Activated naive CD8-positive, alpha-beta T cell treated with anti-CD3 and anti-CD28 coated beads, Interleukin-2, amount 50 U/mL, for 24 hours (primary cell): ENCODE measurements at regions not wholly inside any gene's neighbourhood (a gene's known extent, or its start where the extent isn't known, plus 50 kb on each side); places are given as distances from the start of the nearest gene placed in this dataset.
"Not testable (repeated sequence)": the region's sequence is repeated elsewhere in the genome, so short reads cannot be mapped to it uniquely, and the experiment has no call there.

Experiments
- ATAC-seq: fragments of 150-1000 bp; cut with Tn5 transposase; one replicate; pipeline ENCODE4 v1.10.0; 2021
- DNase-seq: peaks from one replicate; pipeline ENCODE4 v3.0.0; 2021
- H3K27ac Mint-ChIP-seq: one replicate; pipeline ENCODE4 v1.8.0; 2021; ENCODE audit warnings: mild to moderate bottlenecking, mixed read lengths
- H3K27me3 Mint-ChIP-seq: one replicate; pipeline ENCODE4 v1.8.0; 2021; ENCODE audit warnings: mixed read lengths
- H3K36me3 Mint-ChIP-seq: one replicate; pipeline ENCODE4 v1.8.0; 2021; ENCODE audit warnings: low read depth, mixed read lengths
- H3K4me1 Mint-ChIP-seq: one replicate; pipeline ENCODE4 v1.8.0; 2021; ENCODE audit warnings: mixed read lengths
- H3K4me3 Mint-ChIP-seq: one replicate; pipeline ENCODE4 v1.8.0; 2021; ENCODE audit warnings: mild to moderate bottlenecking, moderate library complexity, mixed read lengths
- H3K9me3 Mint-ChIP-seq: one replicate; pipeline ENCODE4 v1.8.0; 2021; ENCODE audit warnings: mixed read lengths

DNA sequence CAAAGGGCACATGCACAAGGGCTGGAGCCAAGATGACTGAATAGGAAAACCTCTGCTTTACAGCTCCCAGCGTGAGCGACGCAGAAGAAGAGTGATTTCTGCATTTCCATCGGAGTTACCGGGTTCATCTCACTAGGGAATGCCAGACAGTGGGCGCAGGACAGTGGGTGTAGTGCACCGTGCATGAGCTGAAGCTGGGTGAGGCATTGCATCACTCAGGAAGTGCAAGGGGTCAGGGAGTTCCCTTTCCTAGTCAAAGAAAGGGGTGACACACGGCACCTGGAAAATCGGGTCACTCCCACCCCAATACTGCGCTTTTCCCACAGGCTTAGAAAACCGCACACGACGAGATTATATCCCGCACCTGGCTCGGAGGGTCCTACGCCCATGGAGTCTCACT, 64.5 kb upstream of the HTR1E start:
- peaks cover 36% of the 10 kb centered on the region for H3K9me3 Mint-ChIP-seq
- not testable (repeated sequence) for H3K4me3 Mint-ChIP-seq, H3K36me3 Mint-ChIP-seq, H3K27me3 Mint-ChIP-seq, H3K4me1 Mint-ChIP-seq, ATAC-seq, DNase-seq, H3K27ac Mint-ChIP-seq

GRCh38 chr6:86871681-86872080, 65.6 kb upstream of the HTR1E start:
- Mint-ChIP-seq H3K9me3 (peaks cover 36% of the 10 kb centered on the region), H3K27ac (no peak overlapping the region), H3K4me3 (no peak overlapping the region), H3K27me3 (no peaks in the 10 kb centered on the region), H3K4me1 (no peaks in the 10 kb centered on the region), H3K36me3 (no peaks in the 10 kb centered on the region)
- ATAC-seq = no peak
- DNase-seq = no peak

GRCh38 chr6:86869500-86869899, 67.8 kb upstream of the HTR1E start:
- no peak overlapping the region for H3K4me3 Mint-ChIP-seq
- H3K36me3 Mint-ChIP-seq = no peaks in the 10 kb centered on the region
- no peaks in the 10 kb centered on the region for H3K4me1 Mint-ChIP-seq
- ATAC-seq (no peak), DNase-seq (no peak)
- H3K27ac Mint-ChIP-seq = no peak overlapping the region
- no peaks in the 10 kb centered on the region for H3K27me3 Mint-ChIP-seq
- peaks cover 40% of the 10 kb centered on the region for H3K9me3 Mint-ChIP-seq

DNA sequence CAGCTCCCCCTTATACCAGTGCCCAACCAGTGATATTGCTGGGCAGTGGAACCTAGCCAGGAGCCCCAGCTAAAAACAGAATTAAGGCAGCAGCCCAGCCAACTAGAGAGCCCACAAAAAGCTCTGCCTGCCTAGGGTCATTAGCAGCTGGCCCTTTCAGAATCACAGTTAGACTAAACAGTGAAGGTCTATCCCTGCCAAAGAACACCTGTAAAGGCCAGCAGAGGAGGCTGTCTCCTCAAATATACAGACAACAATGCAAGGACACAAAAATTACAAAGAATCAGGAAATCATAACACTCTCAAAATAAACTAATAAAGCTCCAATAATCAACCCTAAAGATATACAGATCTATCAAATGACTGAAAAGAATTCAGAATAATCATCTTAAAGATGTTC, 77.8 kb upstream of the HTR1E start:
- Mint-ChIP-seq H3K4me3 (no peak overlapping the region), H3K9me3 (no peaks in the 10 kb centered on the region), H3K27me3 (no peaks in the 10 kb centered on the region), H3K36me3 (no peaks in the 10 kb centered on the region), H3K27ac (no peak overlapping the region), H3K4me1 (no peaks in the 10 kb centered on the region)
- ATAC-seq = no peak
- no peak for DNase-seq

GRCh38 chr6:86858970-86859369, 78.4 kb upstream of the HTR1E start:
- ATAC-seq (no peak), DNase-seq (no peak)
- no peak overlapping the region for H3K27ac Mint-ChIP-seq
- H3K9me3 Mint-ChIP-seq = no peaks in the 10 kb centered on the region
- H3K4me3 Mint-ChIP-seq = no peak overlapping the region
- H3K36me3 Mint-ChIP-seq = no peaks in the 10 kb centered on the region
- H3K4me1 Mint-ChIP-seq = no peaks in the 10 kb centered on the region
- no peaks in the 10 kb centered on the region for H3K27me3 Mint-ChIP-seq

GRCh38 chr6:86857783-86858182, 79.5 kb upstream of the HTR1E start:
- Mint-ChIP-seq H3K36me3 (no peaks in the 10 kb centered on the region), H3K27ac (no peak overlapping the region), H3K27me3 (no peaks in the 10 kb centered on the region), H3K9me3 (no peaks in the 10 kb centered on the region), H3K4me1 (no peaks in the 10 kb centered on the region), H3K4me3 (no peak overlapping the region)
- ATAC-seq = no peak
- no peak for DNase-seq

- Mint-ChIP-seq H3K27ac (no peak overlapping the region), H3K4me1 (no peaks in the 10 kb centered on the region), H3K4me3 (no peak overlapping the region), H3K36me3 (no peaks in the 10 kb centered on the region), H3K9me3 (no peaks in the 10 kb centered on the region), H3K27me3 (no peaks in the 10 kb centered on the region)
- DNase-seq (peak; percentile 26), ATAC-seq (no peak)
These were observed 80.3 kb upstream of the HTR1E start for GRCh38 chr6:86856937-86857563.

GRCh38 chr6:86856379-86856778, 80.9 kb upstream of the HTR1E start:
- Mint-ChIP-seq H3K36me3 (no peaks in the 10 kb centered on the region), H3K27me3 (no peaks in the 10 kb centered on the region), H3K4me3 (no peak overlapping the region), H3K4me1 (no peaks in the 10 kb centered on the region), H3K9me3 (no peaks in the 10 kb centered on the region), H3K27ac (no peak overlapping the region)
- DNase-seq = no peak
- no peak for ATAC-seq

DNA sequence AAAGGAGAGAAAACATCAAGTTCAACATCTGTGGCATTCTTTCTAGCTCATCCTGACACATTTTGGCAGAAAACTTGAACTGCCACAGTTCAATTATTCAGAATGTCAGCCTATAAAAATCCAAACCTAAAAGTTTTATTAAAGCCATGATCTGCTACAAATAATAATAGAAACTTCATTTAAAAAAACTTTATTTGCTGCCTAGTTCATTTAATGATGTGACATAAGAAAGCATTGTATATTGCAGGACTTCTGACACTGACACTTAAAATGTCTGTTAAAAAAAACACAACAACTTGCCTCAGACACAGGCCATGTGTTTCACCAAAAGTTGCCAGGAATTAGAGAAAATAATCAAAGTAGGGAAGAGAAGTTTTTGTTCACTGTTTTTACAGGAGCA, 88.3 kb upstream of the HTR1E start:
- Mint-ChIP-seq H3K27me3 (no peaks in the 10 kb centered on the region), H3K4me3 (no peak overlapping the region), H3K4me1 (no peaks in the 10 kb centered on the region), H3K9me3 (no peaks in the 10 kb centered on the region), H3K27ac (no peak overlapping the region), H3K36me3 (no peaks in the 10 kb centered on the region)
- ATAC-seq (no peak), DNase-seq (no peak)

DNA sequence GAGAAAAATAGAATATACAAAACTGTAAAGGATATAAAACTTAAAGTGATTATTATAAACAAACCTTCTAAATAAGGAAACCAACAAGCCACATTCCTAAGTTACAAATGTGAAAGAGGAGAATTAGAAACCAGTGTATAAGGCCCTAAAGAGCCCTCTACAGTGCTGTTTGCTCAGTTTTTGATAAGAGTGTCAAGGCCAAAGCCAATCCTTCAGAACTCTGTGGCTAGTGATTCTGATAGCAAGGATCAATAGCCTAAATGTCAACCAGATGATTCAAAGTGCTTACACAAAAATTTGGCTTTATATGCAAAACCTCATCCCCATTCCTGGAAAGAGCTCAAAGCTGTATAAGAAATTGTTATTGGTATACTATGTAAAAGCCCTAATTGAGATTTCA, 104.6 kb upstream of the HTR1E start:
- Mint-ChIP-seq H3K27me3 (no peaks in the 10 kb centered on the region), H3K9me3 (no peaks in the 10 kb centered on the region), H3K27ac (no peak overlapping the region), H3K36me3 (no peaks in the 10 kb centered on the region), H3K4me1 (no peaks in the 10 kb centered on the region), H3K4me3 (no peak overlapping the region)
- ATAC-seq = no peak
- DNase-seq = no peak

DNA sequence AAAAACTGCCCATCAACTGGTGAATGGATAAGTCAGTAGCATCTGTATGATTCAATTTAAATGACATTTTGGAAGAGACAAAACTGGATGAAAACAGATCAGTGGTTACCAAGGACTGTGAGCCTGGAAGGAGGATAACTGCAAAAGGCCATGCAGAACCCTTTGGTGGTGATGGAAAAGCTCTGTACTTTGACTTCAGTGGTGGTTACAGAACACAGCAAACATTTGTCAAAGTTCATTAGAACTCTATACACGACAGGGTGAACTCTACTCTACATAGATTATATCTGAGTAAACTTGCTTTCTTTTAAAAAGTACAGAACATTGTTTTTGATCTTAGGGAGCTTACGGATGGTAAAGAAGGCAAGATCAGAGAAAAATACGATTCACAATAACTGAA, 111.9 kb upstream of the HTR1E start:
- H3K27me3 Mint-ChIP-seq = no peaks in the 10 kb centered on the region
- H3K27ac Mint-ChIP-seq = no peak overlapping the region
- no peak overlapping the region for H3K4me3 Mint-ChIP-seq
- H3K9me3 Mint-ChIP-seq = no peaks in the 10 kb centered on the region
- DNase-seq = no peak
- no peaks in the 10 kb centered on the region for H3K4me1 Mint-ChIP-seq
- ATAC-seq = no peak
- H3K36me3 Mint-ChIP-seq = no peaks in the 10 kb centered on the region

GRCh38 chr6:86822747-86823146, 114.6 kb upstream of the HTR1E start:
- ATAC-seq (no peak), DNase-seq (no peak)
- Mint-ChIP-seq H3K27me3 (no peaks in the 10 kb centered on the region), H3K36me3 (no peaks in the 10 kb centered on the region), H3K4me1 (no peaks in the 10 kb centered on the region), H3K27ac (no peak overlapping the region), H3K4me3 (no peak overlapping the region), H3K9me3 (peaks cover 4% of the 10 kb centered on the region)

- no peak overlapping the region for H3K27ac Mint-ChIP-seq
- no peak for ATAC-seq
- no peaks in the 10 kb centered on the region for H3K4me1 Mint-ChIP-seq
These were observed 116.6 kb upstream of the HTR1E start for GRCh38 chr6:86820750-86821149.

GRCh38 chr6:86793649-86794048, 143.7 kb upstream of the HTR1E start:
- H3K27ac Mint-ChIP-seq = no peak overlapping the region
- no peaks in the 10 kb centered on the region for H3K27me3 Mint-ChIP-seq
- ATAC-seq = no peak
- H3K36me3 Mint-ChIP-seq = no peaks in the 10 kb centered on the region
- DNase-seq = no peak
- peaks cover 10% of the 10 kb centered on the region for H3K9me3 Mint-ChIP-seq
- H3K4me3 Mint-ChIP-seq = no peak overlapping the region
- H3K4me1 Mint-ChIP-seq = no peaks in the 10 kb centered on the region

More at GRCh38 chr6:86820750-86821149, 116.6 kb upstream of the HTR1E start:
- Mint-ChIP-seq H3K4me3 (no peak overlapping the region), H3K36me3 (no peaks in the 10 kb centered on the region), H3K9me3 (peaks cover 8% of the 10 kb centered on the region), H3K27me3 (no peaks in the 10 kb centered on the region)
- DNase-seq = no peak

DNA sequence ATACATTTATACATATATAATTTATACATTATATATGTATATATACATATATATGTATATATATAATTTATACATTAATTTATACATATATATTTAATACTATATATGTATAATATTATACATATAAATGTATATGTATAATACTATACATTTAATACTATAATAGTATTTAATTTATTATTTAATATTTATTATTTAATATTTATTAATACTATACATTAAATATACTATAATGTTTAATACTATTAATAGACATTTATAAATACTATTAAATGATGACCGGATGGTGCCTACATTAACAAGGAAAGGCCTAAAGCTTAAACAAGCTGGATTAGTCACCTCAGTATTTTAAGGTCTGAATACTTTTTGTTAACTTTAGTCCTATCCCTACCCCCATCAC, 145.9 kb upstream of the HTR1E start:
- no peaks in the 10 kb centered on the region for H3K9me3 Mint-ChIP-seq
- H3K4me3 Mint-ChIP-seq = no peak overlapping the region
- H3K27me3 Mint-ChIP-seq = no peaks in the 10 kb centered on the region
- no peaks in the 10 kb centered on the region for H3K4me1 Mint-ChIP-seq
- no peak overlapping the region for H3K27ac Mint-ChIP-seq
- ATAC-seq (no peak), DNase-seq (no peak)
- H3K36me3 Mint-ChIP-seq = no peaks in the 10 kb centered on the region

GRCh38 chr6:86789779-86790411, 147.4 kb upstream of the HTR1E start:
- H3K4me3 Mint-ChIP-seq = no peak overlapping the region
- H3K9me3 Mint-ChIP-seq = no peaks in the 10 kb centered on the region
- DNase-seq (no peak), ATAC-seq (no peak)
- no peak overlapping the region for H3K27ac Mint-ChIP-seq
- H3K4me1 Mint-ChIP-seq = no peaks in the 10 kb centered on the region
- H3K27me3 Mint-ChIP-seq = no peaks in the 10 kb centered on the region
- H3K36me3 Mint-ChIP-seq = no peaks in the 10 kb centered on the region
